RPMI8226 (cell line): ENCODE measurements at regions not wholly inside any gene's neighbourhood (a gene's known extent, or its start where the extent isn't known, plus 50 kb on each side); places are given as distances from the start of the nearest gene placed in this dataset.

Source experiments
- DNase-seq: peaks from one replicate; pipeline ENCODE4 v3.0.0-alpha.2; 2015

DNA sequence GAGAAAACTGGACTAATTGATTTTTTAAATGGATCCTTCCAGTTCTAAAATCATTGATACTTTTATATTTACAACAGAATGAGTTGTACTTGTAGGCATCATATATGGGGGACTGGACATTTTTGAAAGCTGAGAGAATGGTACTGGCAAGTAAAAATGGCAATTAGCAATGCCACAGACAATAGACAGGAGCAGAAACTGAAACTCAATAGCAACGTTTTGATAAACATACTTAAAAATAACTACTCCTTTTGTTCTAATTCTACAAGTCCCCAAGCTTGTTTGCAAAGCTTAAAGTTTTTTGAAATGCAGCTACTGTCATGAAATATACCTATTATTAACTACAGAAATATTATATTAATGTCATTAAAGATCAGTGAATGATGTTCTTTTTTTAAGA lies 52.8 kb upstream of the FBXL7 start:
- no peak for DNase-seq

DNA sequence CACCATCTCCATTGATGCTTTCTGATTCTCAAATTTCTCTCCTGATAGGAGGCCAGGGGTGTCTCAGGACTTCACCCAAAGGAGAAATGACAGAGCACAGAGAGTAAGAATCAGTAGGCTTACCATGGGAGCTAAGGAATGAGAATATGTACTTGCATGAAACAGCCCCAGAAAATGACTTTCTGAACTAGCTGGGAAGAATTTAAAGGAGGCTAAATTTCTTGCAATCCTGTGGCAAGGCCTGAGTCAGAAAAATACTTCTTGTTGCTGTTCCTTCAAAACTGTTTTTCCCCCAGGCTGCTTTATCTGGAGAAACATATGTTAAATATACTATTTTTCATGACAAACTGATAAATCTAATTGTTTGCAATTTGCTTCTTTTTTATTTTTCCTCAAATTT lies 53.4 kb upstream of the FBXL7 start:
- no peak for DNase-seq

DNA sequence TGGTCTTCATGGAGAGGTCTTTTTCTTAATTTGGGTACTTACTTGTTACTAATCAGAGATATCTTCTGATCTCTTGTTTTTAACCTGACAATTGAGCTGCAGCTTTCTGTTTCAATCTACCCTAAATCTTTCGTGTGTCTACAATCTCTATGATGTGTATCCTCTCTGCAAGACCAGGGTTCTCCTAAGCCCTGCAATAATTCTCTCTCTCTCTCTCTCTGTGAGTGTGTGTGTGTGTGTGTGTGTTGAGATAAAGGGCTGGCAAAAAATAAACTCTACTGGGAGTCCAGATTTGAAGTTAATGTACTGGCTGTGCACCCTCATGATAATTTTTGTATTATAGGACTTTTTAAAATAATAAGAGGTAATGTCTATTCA lies 57.8 kb upstream of the FBXL7 start:
- DNase-seq, result no peak

DNA sequence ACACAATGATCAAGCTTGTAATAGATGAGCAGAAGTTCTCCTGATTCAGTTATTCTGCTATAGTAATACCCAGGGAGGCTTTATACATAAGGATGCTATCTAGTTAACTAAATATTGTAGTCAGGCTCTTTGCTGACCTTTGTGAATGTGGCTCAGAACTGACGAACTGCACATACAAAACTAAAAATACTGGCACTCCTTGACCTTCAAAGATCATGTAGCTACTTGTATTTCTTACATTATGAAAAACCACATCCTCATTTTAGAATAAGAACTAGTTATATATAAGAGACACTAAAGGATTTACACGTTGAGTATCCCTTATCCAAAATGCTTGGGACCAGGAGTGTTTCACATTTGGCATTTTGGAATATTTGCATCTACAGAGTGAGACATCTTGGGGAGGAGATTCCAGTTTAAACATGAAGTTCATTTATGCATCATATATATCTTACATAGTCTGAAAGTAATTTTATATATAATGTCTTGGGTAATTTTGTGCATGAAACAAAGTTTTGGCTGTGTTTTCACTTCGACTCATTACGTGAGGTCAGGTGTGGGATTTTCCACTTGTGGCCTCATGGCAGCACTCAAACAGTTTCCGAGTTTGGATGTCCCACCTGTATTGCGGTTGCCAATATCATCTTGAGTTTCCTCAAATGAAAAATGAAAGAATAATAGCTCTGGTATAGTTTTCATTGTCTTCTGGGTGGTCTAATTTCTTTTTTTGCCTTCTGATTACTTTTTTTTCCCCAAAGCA lies 58.4 kb upstream of the FBXL7 start:
- no peak for DNase-seq

GRCh38 chr5:15440434-15440833 lies 59.5 kb upstream of the FBXL7 start:
- no peak for DNase-seq

DNA sequence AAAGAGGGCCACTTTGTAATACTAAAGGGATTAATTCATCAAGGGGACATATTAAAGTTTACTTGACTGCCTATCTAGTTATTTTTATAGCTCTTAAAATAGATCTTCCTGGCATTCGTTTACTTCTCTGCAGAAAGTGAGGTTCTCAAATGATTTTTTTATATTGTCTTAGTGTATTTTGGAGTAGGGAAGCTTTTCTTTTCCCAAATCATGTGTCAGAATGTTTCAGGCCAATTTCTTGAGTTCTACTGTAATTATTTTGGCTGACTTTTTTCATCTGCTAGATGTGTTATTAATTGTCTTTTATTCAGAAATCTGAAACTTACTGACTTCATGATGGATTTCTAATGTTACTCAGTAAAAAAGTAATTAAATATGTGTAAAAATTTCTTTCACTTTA lies 60.2 kb upstream of the FBXL7 start:
- no peak for DNase-seq

- DNase-seq, result no peak
Measured at GRCh38 chr5:15433709-15434108, 66.3 kb upstream of the FBXL7 start.

- DNase-seq, result no peak
Measured at GRCh38 chr5:15431923-15432322, 68.1 kb upstream of the FBXL7 start.

DNA sequence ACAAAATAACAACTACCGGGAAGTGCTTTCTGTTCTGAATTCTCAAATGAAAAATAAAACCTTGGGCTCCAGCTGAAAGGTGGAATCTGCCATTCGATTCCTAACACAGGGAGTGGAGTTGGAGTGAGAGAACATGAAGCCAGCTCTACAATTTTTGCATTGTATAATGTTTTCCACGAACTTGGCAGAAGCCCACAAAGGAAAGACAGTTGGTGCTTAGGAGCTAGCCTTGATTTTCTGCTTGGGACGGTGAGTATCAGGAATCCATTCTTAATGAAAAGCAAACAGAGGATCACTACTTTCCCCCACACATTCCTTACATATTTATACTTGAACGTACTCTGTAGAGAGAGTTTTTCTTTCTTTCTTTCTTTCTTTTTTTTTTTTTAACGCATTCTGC lies 74.2 kb upstream of the FBXL7 start:
- DNase-seq, result no peak

DNA sequence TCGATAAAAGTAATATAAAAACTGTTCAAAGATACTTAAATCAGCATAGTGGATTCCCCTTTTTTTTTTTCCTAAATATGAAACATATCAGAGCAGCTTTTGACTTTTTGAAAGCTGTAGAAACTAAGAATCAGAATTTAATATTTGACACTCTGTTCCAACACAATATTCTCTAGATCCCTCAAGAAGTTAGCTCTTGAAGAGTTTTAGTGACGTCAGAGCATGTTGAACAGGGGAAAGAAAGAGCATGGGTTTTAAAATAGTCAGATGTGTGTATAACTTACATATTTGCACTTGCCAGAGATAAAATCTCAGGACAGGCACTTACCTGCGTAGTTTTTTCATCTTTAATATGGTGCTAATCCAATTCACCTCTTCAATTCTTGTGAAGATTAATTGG lies 75.2 kb upstream of the FBXL7 start:
- no peak for DNase-seq

DNA sequence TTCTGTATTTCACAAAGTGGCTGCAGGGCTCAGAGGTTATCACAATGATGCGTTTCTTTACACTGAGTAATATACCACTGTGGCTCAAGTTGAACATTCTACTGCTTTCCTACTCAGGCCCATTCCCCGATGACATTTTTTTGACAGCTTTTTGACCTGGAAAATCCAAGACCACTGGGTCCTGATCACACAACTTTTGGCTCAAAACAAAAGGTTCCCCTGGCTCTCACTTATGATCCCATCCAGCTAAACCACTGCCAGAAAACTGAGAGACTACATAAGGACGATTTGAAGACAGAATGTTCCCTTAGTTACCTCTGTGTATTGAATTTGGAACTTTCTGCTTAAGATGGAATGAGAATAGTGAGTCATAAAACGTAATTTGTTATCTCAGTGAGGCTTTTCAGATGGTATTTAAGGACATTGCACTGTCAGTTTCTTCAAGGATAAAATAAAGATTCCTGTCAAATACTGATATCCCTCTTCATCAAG lies 78.0 kb upstream of the FBXL7 start:
- DNase-seq, result no peak

- DNase-seq, result no peak
Measured at GRCh38 chr5:15421381-15421780, 78.6 kb upstream of the FBXL7 start.

- no peak for DNase-seq
Measured at GRCh38 chr5:15420201-15420600, 79.8 kb upstream of the FBXL7 start.

DNA sequence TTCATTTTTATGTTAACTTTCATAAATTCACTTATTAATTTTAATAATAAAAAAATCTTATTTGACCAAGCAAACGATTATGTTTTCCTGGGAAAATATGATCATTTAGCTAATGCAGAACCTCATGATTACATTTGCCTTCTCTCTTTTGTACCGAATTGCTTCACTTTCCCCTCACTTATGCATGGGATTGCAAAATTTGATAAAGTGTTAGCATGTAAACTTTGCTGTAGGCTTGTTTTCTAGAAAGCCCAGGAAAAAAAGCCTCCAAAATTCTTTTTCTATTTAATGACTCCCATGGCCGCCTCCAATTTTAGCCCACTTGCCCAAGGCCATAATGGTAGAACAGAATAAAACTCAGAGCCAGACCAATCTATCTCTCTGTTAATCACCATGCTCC lies 82.8 kb upstream of the FBXL7 start:
- no peak for DNase-seq

GRCh38 chr5:15406478-15406877 lies 93.5 kb upstream of the FBXL7 start:
- no peak for DNase-seq

DNA sequence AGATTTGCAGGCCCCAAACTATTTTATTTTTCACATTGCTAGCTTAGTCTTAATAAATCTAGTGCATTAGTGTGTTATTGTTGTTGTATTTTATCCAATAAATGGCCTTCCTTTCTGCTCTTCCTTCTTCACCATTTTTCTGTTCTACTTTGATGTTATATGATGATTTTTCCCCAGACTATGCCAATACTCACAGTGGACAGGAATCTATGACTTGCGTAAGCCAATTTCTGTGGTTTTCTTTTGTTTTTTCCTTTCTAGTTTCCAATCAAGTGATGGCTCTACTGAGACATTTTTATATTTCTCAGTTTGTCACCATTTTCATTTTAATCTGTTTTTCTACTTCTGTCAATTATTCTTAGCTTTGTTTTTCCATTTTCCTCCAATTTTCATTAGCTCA lies 106.8 kb upstream of the FBXL7 start:
- no peak for DNase-seq

DNA sequence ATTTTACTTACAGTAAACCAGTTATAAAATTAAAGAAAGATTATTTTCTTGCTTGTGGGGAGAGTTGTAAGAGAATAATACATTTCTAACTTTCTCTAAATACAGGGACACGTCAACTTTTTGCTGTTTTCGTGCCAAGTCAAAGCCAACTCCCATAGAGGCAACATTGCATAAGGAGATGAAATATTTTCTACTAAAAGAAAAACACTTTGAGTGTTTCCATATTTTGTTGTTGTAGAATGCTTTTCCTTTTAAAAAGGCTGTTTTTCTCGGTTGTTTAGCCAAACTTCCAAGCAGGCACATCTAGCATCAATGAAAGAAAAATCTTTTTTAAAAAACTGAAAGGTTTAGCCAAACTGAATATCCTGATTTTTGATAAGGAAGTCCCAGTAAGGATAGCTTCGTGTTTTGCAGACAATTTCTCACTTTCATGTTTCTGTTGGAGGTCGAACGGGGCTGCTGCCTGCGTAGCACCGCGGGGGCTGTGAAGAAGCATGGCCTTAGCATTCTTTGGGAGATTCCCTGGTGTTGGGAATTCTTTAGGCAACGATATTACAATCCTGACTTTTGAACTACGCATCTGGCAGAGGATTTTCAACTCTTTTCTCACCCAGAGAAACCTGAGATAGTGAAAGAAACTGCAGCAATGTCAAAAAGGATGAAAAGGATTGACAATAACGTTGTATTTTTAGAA lies 108.1 kb upstream of the FBXL7 start:
- DNase-seq, result no peak

GRCh38 chr5:15388866-15389265 lies 111.1 kb upstream of the FBXL7 start:
- DNase-seq, result no peak

DNA sequence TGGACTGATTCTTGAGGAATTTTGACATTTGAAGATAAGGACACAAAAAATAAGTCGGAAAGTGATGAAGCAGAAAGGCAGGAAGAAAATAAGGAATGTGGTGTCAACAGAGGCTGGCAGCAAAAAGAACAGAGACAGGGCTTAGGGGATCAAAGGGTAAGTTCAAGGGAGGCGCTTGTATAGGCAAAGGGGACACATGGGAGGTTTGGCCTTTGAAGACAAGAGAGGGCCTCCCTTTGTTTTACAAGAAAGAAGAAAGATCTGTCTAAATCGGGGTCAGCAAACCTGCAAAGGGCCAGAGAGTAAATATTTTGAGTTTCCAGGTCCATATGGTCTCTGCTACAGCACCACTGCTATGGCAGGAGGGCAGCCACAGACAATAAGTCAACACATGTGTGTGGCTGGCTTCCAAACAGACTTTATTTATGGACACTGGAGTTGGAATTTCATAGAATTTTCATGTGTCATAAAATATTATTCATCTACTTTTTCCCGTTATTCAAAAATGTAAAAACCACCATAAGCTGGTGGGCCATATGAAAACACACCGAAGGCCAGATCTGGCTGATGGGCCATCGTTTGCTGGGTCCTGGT lies 112.0 kb upstream of the FBXL7 start:
- DNase-seq, result no peak

DNA sequence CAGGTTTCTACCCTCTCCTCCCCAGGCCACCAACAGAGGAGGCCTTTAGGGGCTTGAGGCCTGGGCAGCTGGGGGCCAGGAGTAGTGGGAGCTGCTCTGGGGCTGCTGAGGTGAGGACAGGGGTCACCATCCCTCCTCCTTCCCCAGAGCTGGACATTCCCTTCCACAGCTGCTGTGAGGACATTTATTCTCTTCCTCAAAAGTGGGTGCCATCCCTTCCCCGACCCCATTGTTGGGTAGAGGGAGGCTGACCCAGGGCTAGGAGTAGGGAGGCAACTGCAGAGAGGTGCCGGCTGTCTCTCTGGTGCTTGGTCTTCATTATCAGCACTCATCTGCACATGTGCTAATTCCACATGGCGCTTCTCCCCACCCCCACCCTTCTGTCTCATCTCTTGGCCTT lies 113.9 kb upstream of the FBXL7 start:
- no peak for DNase-seq

DNA sequence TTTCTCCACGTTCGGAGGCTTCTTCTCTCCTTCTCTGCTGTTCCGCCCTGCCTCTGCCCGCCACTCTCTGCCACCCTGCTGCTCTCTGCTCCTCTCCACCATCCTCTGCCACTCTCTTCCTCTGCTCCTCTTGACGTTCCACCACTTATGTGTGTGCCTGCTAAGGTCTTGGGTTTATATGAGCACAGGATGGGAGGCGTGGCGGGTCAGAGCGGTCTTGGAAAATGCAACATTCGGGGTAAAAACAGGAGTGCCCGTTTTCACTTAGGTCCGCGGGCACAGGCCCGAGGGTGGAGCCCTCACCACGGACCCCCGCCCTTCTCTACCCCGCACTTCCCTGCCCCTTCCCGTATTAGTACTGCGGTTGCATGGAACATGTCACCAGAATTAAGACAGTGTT lies 114.4 kb upstream of the FBXL7 start:
- DNase-seq, result no peak

GRCh38 chr5:15385037-15385436 lies 114.9 kb upstream of the FBXL7 start:
- no peak for DNase-seq

DNA sequence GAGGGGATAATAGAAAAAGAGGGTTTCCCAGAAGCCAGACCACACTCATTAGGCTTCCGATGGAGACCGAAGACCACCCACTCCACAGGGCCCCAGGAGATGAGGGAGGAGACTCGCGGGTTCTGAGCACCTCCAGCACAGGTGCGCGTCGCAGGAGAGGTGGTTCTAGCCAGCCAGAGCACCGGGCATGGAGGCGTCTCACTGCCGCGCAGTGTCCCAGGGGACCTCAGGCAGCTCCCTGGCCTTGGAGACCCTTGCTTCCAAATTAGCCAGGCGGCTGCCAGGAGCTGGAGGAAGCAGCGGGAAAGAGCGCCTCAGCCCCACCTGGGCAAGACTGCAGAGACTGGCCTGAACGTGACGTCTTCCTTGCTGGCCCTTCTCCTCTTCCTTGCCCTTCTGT lies 115.4 kb upstream of the FBXL7 start:
- DNase-seq, result no peak

GRCh38 chr5:15384176-15384575 lies 115.8 kb upstream of the FBXL7 start:
- no peak for DNase-seq
